Right cardiac atrium (tissue), 5 donors: ENCODE measurements at regions not wholly inside any gene's neighbourhood (a gene's known extent, or its start where the extent isn't known, plus 50 kb on each side); places are given as distances from the start of the nearest gene placed in this dataset.

ENCODE experiments used
- ATAC-seq, 2 donors: fragments of 200-7000 bp; cut with Tn5 transposase; one replicate each; pipeline versions ENCODE4 v1.8.0 to v1.9.1; 2020; ENCODE audit warnings: moderate library complexity in 2 of 2, mild to moderate bottlenecking in 1 of 2
- DNase-seq, 3 donors: peaks; one replicate each; pipeline ENCODE4 v3.0.0-alpha.2; 2020
- H3K27ac ChIP-seq: one replicate; pipeline ENCODE4 v1.5.1; 2013; ENCODE audit warnings: mild to moderate bottlenecking, low read length, control low read depth, moderate library complexity
- H3K27me3 ChIP-seq: one replicate; pipeline ENCODE4 v1.6.1; 2013; ENCODE audit not compliant: control insufficient read depth, insufficient read depth
- H3K4me1 ChIP-seq: one replicate; pipeline ENCODE4 v1.6.1; 2013; ENCODE audit warnings: low read length; ENCODE audit not compliant: control insufficient read depth, insufficient read depth
- H3K4me3 ChIP-seq: one replicate; pipeline ENCODE4 v1.5.1; 2013; ENCODE audit warnings: low read length, control low read depth
- H3K9me3 ChIP-seq: one replicate; pipeline ENCODE4 v1.6.1; 2013; ENCODE audit warnings: low read length; ENCODE audit not compliant: control insufficient read depth
- WGBS: extraction: QIAGEN DNeasy Blood & Tissue Kit; methylation state at CpG from one replicate; pipeline ENCODE4 v1.1.7; 2013; 5-methylcytosine and 5-hydroxymethylcytosine counted together
- intact Hi-C, 4 donors: fragments of 100-400 bp; cut with DNase I; formaldehyde crosslinking; loops; one replicate each; pipeline versions ENCODE4 v1.11.0 to v1.14.0; 2022 to 2023
- donor health status: healthy with polysubstance abuse.
- donor health status: DM: no; HTN: yes; CAD: no.
- donor health status: DM: no; HTN: no; CAD: no.
- donor health status: DM: no; HTN: yes; CAD: no; lungs with severe emphysema.
- donor health status: DM: yes; HTN: yes; CAD: no.

- 54% methylated on average over 3 of the region's 3 CpGs for WGBS
- Histone ChIP-seq H3K4me3 (no peak overlapping the region), H3K4me1 (no peaks in the 10 kb centered on the region), H3K27me3 (no peaks in the 10 kb centered on the region), H3K27ac (no peak overlapping the region), H3K9me3 (no peaks in the 10 kb centered on the region)
- intact Hi-C loops = no loop called here
- ATAC-seq = no peak
- no peak for DNase-seq
Measured at GRCh38 chr15:53843869-53844569, 84.6 kb upstream of the WDR72 start.

- H3K27ac ChIP-seq = no peak overlapping the region
- ATAC-seq (no peak), DNase-seq (no peak)
- H3K27me3 ChIP-seq = no peaks in the 10 kb centered on the region
- intact Hi-C loops = no loop called here
- H3K9me3 ChIP-seq = no peaks in the 10 kb centered on the region
- no peak overlapping the region for H3K4me3 ChIP-seq
- WGBS = 90% methylated on average over 2 of the region's 2 CpGs
- H3K4me1 ChIP-seq = no peaks in the 10 kb centered on the region
Measured at GRCh38 chr15:53843166-53843565, 83.7 kb upstream of the WDR72 start.

DNA sequence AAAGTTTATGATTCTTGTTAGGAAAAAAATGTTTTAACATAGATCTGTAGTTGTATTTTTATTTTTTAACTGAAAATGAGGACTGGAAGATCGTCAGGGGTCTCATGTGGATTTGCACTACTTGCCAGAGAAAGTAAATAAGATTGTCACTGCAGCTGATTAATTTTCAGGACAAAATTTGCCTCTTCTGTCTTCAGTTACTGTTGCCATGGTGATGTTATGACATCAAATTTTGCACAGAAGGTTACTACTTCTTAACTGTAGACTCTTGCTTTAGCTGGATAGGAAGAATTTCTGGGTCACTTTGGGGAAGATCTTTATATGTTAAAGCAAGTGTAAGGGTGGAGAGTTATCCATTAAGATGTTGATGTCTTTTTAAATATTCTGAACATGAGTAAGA lies 82.2 kb upstream of the WDR72 start:
- no peak overlapping the region for H3K4me3 ChIP-seq
- DNase-seq = no peak
- H3K27ac ChIP-seq = no peak overlapping the region
- no peaks in the 10 kb centered on the region for H3K9me3 ChIP-seq
- intact Hi-C loops = no loop called here
- H3K27me3 ChIP-seq = no peaks in the 10 kb centered on the region
- H3K4me1 ChIP-seq = no peaks in the 10 kb centered on the region
- WGBS = 0% methylated on average over 1 of the region's 1 CpG
- no peak for ATAC-seq

GRCh38 chr15:53840681-53841080 lies 81.2 kb upstream of the WDR72 start:
- ATAC-seq (no peak), DNase-seq (no peak)
- Histone ChIP-seq H3K27me3 (no peaks in the 10 kb centered on the region), H3K4me3 (no peak overlapping the region), H3K4me1 (no peaks in the 10 kb centered on the region), H3K27ac (no peak overlapping the region), H3K9me3 (no peaks in the 10 kb centered on the region)
- WGBS = 78% methylated on average over 2 of the region's 2 CpGs
- intact Hi-C loops = no loop called here

DNA sequence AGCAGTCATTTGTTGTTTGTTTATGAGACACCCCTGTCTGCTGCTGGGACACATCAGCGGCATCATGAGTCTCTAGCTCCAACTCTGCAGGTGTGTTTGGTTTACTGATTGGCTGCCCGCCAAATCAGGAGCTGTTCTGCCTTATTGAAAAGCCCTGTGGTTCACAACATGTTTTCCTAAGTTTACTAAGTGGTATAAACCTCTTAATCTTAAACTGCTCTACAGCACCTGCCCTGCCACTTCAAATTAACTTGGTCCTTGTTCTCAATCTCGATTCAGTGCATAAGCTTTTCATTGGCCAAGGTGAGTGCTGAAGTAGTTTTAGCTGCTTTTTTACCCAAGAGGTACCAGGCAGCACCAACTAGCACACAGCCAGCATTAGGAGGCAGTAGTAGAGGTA lies 77.8 kb upstream of the WDR72 start:
- no peaks in the 10 kb centered on the region for H3K27me3 ChIP-seq
- no peak for ATAC-seq
- H3K9me3 ChIP-seq = no peaks in the 10 kb centered on the region
- H3K27ac ChIP-seq = no peak overlapping the region
- no peaks in the 10 kb centered on the region for H3K4me1 ChIP-seq
- no peak for DNase-seq
- no peak overlapping the region for H3K4me3 ChIP-seq
- intact Hi-C loops = no loop called here
- WGBS = 65% methylated on average over 3 of the region's 3 CpGs

- intact Hi-C loops = no loop called here
- Histone ChIP-seq H3K4me3 (no peak overlapping the region), H3K27ac (no peak overlapping the region), H3K27me3 (no peaks in the 10 kb centered on the region), H3K9me3 (no peaks in the 10 kb centered on the region), H3K4me1 (no peaks in the 10 kb centered on the region)
- no peak for DNase-seq
- no peak for ATAC-seq
- 48% methylated on average over 4 of the region's 4 CpGs for WGBS
Measured at GRCh38 chr15:53836618-53837017, 77.2 kb upstream of the WDR72 start.

DNA sequence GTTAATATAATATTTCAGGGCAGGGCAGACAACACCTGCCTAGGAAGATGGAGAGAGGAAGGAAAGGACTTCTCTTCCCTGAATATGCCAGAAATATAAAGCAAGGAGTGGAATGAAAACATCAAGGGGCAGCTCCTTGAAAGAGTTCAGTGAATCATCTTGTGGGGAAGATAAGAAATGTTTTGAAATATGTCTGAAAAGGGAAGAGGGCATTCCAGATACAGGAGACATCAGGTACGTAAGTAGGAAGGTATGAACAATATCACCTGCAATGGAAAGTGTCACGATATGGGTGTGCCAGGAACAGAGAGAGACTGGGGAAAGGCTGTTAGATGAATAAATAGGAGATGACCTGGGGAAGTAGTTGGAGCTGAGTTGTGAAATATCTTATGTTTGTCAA lies 75.8 kb upstream of the WDR72 start:
- ATAC-seq (no peak), DNase-seq (no peak)
- Histone ChIP-seq H3K4me3 (no peak overlapping the region), H3K4me1 (no peaks in the 10 kb centered on the region), H3K9me3 (no peaks in the 10 kb centered on the region), H3K27ac (no peak overlapping the region), H3K27me3 (no peaks in the 10 kb centered on the region)
- intact Hi-C loops = no loop called here
- WGBS = 74% methylated on average over 2 of the region's 2 CpGs

GRCh38 chr15:53834214-53834613 lies 74.8 kb upstream of the WDR72 start:
- no peaks in the 10 kb centered on the region for H3K27me3 ChIP-seq
- intact Hi-C loops = no loop called here
- H3K27ac ChIP-seq = no peak overlapping the region
- no peak for DNase-seq
- no peak overlapping the region for H3K4me3 ChIP-seq
- ATAC-seq = no peak
- H3K9me3 ChIP-seq = no peaks in the 10 kb centered on the region
- H3K4me1 ChIP-seq = no peaks in the 10 kb centered on the region
- WGBS = 46% methylated on average over 2 of the region's 2 CpGs

DNA sequence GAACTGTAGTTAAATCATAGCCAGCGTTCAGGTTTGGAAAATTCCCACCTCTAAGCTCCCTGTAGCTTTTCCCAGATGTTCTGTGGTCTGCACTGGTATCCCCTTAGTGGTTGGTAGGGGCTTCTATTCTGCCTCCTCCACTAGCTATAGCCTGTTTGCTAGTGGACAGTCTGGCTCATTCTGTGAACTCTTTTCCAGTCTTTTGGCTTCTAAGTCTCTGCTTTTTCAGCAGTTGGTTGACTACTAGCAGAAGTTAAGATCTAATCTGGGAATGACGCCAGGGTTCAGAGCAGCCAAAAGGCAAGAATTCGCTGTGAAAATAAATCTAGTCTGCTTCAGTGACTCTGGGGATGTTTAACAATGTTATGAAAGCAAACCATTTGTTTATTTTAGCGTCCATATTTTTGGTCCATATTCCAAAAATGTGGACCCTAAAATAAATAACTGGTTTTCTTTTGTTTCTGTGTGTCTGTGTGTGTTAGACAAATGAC lies 73.7 kb upstream of the WDR72 start:
- 34% methylated on average over 4 of the region's 4 CpGs for WGBS
- intact Hi-C loops = no loop called here
- peak in 2 of 3 donors; percentile 31 to 52 for DNase-seq
- no peaks in the 10 kb centered on the region for H3K4me1 ChIP-seq
- H3K9me3 ChIP-seq = no peaks in the 10 kb centered on the region
- no peak overlapping the region for H3K4me3 ChIP-seq
- ATAC-seq = peak; percentile 70 to 90
- H3K27ac ChIP-seq = no peak overlapping the region
- no peaks in the 10 kb centered on the region for H3K27me3 ChIP-seq

DNA sequence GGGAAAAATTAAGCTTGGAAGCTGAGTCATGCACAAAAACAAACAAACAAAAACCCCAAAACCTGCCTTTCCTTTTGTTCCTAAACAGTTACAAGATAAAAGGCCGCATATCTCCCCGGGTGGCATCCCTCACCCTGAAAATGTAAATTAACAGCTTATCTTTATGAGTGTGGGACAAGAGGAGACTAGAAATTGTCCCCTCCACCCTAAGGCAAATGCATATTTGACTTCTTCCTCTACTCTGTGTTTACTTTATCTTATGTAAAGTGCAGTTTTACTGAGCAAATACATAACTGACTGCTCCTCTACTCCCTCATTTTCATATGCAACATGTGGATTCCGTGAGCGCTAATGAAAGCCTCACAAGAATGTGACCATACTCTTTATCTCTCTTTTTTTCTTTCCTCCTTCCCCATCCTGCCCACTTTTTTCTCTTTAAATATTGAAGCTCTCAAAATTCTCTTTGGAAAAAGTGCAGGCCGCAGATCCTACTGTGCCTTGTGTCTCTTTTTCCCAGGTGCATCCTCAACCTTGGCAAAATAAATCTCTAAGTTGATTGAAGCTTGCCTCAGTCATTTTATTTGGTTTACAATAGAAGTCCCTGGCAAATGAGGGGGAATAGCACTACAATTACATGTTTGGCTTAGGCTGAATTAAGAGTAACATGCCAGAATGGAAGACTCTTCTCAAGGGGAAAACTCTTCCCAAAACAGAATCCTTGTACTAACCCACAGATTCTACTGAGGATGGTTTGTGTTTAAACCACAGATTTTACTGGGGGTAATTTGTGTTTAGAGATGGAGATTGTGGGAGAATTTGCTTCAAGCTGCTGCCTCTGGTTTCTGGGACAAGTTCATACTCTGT lies 72.7 kb upstream of the WDR72 start:
- Histone ChIP-seq H3K27me3 (no peaks in the 10 kb centered on the region), H3K9me3 (no peaks in the 10 kb centered on the region), H3K27ac (no peak overlapping the region), H3K4me3 (no peak overlapping the region), H3K4me1 (no peaks in the 10 kb centered on the region)
- DNase-seq (no peak), ATAC-seq (peak in 1 of 2 donors; percentile 76)
- WGBS = 53% methylated on average over 5 of the region's 5 CpGs
- intact Hi-C loops = no loop called here

DNA sequence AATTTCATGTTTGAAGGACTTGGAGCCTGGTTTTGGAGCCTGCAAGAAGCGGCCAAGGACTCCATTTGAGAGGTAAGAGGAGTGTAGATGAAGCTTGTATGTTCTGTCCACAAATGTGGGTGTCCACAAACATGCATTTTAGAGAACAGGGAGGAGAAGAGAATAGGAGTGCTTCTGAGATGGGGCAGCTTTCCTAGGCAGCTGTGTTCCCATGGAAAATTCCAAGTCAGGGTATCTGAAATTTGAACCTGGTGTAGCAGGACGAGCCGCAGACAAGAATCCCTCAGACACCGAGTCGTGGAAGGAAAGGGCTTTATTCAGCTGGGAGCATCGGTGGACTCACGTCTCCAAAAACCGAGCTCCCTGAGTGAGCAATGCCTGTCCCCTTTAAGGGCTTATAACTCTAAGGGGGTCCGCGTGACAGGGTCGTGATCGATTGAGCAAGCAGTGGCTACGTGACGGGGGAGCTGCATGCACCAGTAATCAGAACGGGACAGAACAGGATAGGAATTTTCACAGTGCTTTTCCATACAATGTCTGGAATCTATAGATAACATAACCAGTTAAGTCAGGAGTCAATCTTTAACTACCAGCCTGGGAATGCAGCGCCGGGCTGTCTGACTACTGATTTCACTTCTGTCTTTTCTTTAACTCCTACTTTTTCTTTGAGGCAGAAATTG lies 71.4 kb upstream of the WDR72 start:
- intact Hi-C loops = no loop called here
- no peak for ATAC-seq
- Histone ChIP-seq H3K27me3 (no peaks in the 10 kb centered on the region), H3K27ac (no peak overlapping the region), H3K4me1 (no peaks in the 10 kb centered on the region), H3K4me3 (no peak overlapping the region), H3K9me3 (no peaks in the 10 kb centered on the region)
- DNase-seq = no peak
- WGBS = 47% methylated on average over 17 of the region's 17 CpGs
